ENCODE measurements at regions not wholly inside any gene's neighbourhood (a gene's known extent, or its start where the extent isn't known, plus 50 kb on each side); places are given as distances from the start of the nearest gene placed in this dataset.

- no peak overlapping the region for H3K4me3 ChIP-seq
- H3K9me3 ChIP-seq, result no peaks in the 10 kb centered on the region
- no peaks in the 10 kb centered on the region for H3K36me3 ChIP-seq
- no peaks in the 10 kb centered on the region for H3K4me1 ChIP-seq
- peaks cover 7% of the 10 kb centered on the region for H3K27me3 ChIP-seq
- no peak overlapping the region for H3K27ac ChIP-seq
- ATAC-seq, result no peak
- WGBS, 2 donors (ENCODE audit: low coverage in 1 of 2), result 39 to 82% methylated on average over 3 of the region's 3 CpGs
- TF ChIP-seq POLR2A (IDR thresholded peaks at IDR 0.05) (no peak), EP300 (IDR thresholded peaks at IDR 0.05) (no peak), POLR2AphosphoS5 (IDR thresholded peaks at IDR 0.05) (no peak)
- TF ChIP-seq, protein P1, sequence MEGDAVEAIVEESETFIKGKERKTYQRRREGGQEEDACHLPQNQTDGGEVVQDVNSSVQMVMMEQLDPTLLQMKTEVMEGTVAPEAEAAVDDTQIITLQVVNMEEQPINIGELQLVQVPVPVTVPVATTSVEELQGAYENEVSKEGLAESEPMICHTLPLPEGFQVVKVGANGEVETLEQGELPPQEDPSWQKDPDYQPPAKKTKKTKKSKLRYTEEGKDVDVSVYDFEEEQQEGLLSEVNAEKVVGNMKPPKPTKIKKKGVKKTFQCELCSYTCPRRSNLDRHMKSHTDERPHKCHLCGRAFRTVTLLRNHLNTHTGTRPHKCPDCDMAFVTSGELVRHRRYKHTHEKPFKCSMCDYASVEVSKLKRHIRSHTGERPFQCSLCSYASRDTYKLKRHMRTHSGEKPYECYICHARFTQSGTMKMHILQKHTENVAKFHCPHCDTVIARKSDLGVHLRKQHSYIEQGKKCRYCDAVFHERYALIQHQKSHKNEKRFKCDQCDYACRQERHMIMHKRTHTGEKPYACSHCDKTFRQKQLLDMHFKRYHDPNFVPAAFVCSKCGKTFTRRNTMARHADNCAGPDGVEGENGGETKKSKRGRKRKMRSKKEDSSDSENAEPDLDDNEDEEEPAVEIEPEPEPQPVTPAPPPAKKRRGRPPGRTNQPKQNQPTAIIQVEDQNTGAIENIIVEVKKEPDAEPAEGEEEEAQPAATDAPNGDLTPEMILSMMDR (IDR thresholded peaks at IDR 0.05), result no peak
These were observed 164.3 kb downstream of the SLC24A2 start for GRCh38 chr9:19624519-19624918.

- 29 to 49% methylated on average over 3 to 4 of the region's 4 CpGs for WGBS, 2 donors (ENCODE audit: low coverage in 1 of 2)
- H3K4me1 ChIP-seq, result no peaks in the 10 kb centered on the region
These were observed 164.9 kb downstream of the SLC24A2 start for GRCh38 chr9:19623941-19624340.

GRCh38 chr9:19620326-19620725 is 168.5 kb downstream of the SLC24A2 start:
- 30 to 54% methylated on average over 4 of the region's 4 CpGs for WGBS, 2 donors (ENCODE audit: low coverage in 1 of 2)
- no peak overlapping the region for H3K4me3 ChIP-seq
- no peaks in the 10 kb centered on the region for H3K9me3 ChIP-seq
- TF ChIP-seq POLR2A (IDR thresholded peaks at IDR 0.05), result no peak
- no peak for TF ChIP-seq POLR2AphosphoS5 (IDR thresholded peaks at IDR 0.05)
- TF ChIP-seq, protein P1 (IDR thresholded peaks at IDR 0.05), result no peak
- TF ChIP-seq EP300 (IDR thresholded peaks at IDR 0.05), result no peak
- peaks cover 8% of the 10 kb centered on the region for H3K27me3 ChIP-seq
- H3K36me3 ChIP-seq, result no peaks in the 10 kb centered on the region
- ATAC-seq, result no peak
- H3K27ac ChIP-seq, result no peak overlapping the region
- no peaks in the 10 kb centered on the region for H3K4me1 ChIP-seq

More at GRCh38 chr9:19623941-19624340, 164.9 kb downstream of the SLC24A2 start:
- H3K27ac ChIP-seq, result no peak overlapping the region
- H3K36me3 ChIP-seq, result no peaks in the 10 kb centered on the region
- TF ChIP-seq POLR2A (IDR thresholded peaks at IDR 0.05) (no peak), EP300 (IDR thresholded peaks at IDR 0.05) (no peak), POLR2AphosphoS5 (IDR thresholded peaks at IDR 0.05) (no peak)
- TF ChIP-seq, protein P1 (IDR thresholded peaks at IDR 0.05), result no peak
- no peak for ATAC-seq
- no peak overlapping the region for H3K4me3 ChIP-seq
- peaks cover 8% of the 10 kb centered on the region for H3K27me3 ChIP-seq
- no peaks in the 10 kb centered on the region for H3K9me3 ChIP-seq

GRCh38 chr9:19619221-19619620 is 169.6 kb downstream of the SLC24A2 start:
- 49 to 57% methylated on average over 5 to 6 of the region's 7 CpGs for WGBS, 2 donors (ENCODE audit: low coverage in 1 of 2)
- Histone ChIP-seq H3K4me1 (no peaks in the 10 kb centered on the region), H3K4me3 (no peak overlapping the region), H3K27me3 (peaks cover 8% of the 10 kb centered on the region), H3K9me3 (no peaks in the 10 kb centered on the region), H3K27ac (no peak overlapping the region), H3K36me3 (no peaks in the 10 kb centered on the region)
- TF ChIP-seq, protein P1 (IDR thresholded peaks at IDR 0.05), result no peak
- no peak for ATAC-seq

- H3K27ac ChIP-seq, result no peak overlapping the region
- no peaks in the 10 kb centered on the region for H3K4me1 ChIP-seq
- H3K4me3 ChIP-seq, result no peak overlapping the region
- H3K36me3 ChIP-seq, result no peaks in the 10 kb centered on the region
- 34 to 68% methylated on average over 2 of the region's 2 CpGs for WGBS, 2 donors (ENCODE audit: low coverage in 1 of 2)
- no peak for ATAC-seq
- no peak for TF ChIP-seq POLR2A (IDR thresholded peaks at IDR 0.05)
- TF ChIP-seq, protein P1 (IDR thresholded peaks at IDR 0.05), result no peak
- no peaks in the 10 kb centered on the region for H3K9me3 ChIP-seq
- H3K27me3 ChIP-seq, result peaks cover 8% of the 10 kb centered on the region
These were observed 170.0 kb downstream of the SLC24A2 start for GRCh38 chr9:19618816-19619215.

Measured in gastroesophageal sphincter (tissue), 4 donors.